ENCODE measurements at regions not wholly inside any gene's neighbourhood (a gene's known extent, or its start where the extent isn't known, plus 50 kb on each side); places are given as distances from the start of the nearest gene placed in this dataset.

DNA sequence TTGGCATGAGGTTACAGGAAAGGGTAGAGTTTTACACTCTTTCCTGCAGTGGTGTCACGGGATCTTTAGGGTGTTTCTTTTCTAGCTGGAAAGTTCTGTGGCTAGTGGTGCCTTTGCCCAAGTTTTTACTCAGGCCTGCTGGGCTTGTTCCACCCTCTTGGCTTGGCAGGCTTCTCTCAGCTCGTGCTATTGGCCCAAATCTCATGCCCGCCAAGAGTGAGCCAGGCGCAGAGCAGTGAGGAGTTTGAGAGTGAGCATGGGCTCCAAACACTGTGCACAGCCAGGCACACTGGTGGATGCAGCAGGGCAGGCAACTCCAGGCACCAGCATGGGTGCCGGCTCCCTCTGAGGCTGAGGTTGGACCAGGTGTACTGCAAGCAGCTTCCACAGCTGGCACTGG is 206.5 kb downstream of the SAMD5 start:
- DNase-seq (ENCODE audit: low read depth in 2 of 2) = no peak

DNA sequence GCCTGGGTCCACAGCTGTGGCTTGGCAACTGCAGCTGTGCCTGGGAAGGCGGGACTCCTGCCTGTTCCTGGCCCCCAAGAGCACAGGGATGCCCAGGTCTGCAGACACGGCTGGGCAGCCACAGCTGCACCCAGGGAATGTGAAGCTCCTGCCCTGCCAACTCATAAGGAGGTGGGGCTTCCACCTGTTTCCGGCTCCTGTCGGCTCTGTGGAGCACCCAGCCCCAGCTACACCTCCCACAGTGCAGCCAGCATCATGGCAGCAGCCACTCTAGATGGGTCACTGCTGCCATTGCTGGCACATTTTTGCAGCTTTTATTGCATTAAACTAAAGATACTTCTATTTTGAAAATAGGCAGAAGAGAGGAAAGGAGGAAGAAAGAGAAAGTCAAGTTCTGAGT is 207.9 kb downstream of the SAMD5 start:
- DNase-seq (ENCODE audit: low read depth in 2 of 2) = no peak

DNA sequence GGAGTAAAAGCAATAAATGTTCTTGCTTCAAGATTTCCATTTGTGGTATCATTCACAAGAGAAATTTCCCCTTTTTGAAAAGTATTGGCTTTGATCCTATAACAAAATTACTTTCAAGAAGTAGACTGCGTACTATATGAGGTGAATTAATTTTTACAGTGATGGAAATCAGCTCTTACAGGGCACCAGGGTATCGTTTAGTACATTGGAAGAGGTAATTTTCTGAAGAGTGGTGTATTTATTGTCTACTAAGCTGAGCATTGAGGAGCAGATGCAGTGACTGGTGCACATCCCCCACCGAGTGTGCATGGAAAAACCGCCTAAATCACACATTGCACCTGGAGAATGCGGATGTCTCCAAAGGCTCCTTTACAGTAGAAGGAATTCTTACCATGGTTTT is 209.5 kb downstream of the SAMD5 start:
- no peak for DNase-seq (ENCODE audit: low read depth in 2 of 2)

DNA sequence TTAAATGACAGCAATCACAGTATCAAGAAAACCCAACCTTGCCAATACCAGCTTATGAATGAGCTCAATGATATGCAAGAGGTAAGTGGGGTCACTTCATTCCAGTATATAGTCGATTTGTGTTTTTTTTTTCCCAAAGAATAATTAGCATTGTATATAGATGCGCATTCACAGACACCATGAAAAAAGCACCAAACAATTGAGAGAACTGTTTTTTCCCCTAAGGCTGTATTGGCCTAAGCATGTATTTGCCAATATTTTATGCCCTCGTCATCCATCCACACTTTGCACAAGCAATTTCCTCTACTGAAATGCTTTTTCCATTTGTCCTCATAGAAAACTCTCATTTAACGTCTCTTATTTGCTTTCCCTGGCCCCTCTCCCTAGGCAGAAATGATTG is 213.7 kb downstream of the SAMD5 start:
- no peak for DNase-seq (ENCODE audit: low read depth in 2 of 2)

DNA sequence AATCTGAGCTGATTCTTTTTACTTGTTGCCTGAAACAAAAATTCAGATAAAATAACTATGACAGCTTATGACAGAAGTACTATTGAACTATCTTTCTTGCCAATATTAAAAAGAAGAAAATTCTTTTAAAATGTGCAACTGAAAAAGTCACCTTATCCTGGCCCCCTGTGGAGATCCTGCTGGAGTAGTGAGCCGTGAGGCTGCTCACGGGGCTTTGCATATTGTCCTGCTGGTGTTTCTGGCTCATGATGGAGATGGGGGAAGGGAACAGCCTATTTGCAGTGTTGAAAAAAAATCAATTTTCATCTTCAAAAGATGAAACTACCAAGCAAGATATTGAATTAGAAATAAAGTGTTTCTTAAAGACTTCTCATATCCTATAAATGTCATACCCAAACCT is 216.0 kb downstream of the SAMD5 start:
- no peak for DNase-seq (ENCODE audit: low read depth in 2 of 2)

DNA sequence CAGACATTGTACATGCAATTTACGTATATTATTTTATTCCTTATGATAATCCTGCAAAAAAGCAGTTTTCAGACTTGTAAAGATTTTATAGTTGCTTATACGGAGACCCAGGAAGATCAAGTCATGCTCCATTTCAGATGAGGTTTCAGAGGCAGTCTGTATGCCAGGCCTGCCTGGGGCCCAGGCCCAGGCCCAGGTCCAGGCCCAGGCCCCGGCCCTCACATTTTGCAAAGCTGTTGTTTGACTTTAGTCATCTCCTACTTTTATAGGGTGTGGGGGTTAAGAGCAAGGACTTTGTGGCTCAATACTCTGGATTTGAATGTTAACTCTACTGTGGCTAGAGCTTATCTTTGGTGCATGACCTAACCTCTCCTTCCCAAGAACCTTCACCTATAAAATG is 217.9 kb downstream of the SAMD5 start:
- no peak for DNase-seq (ENCODE audit: low read depth in 2 of 2)

DNA sequence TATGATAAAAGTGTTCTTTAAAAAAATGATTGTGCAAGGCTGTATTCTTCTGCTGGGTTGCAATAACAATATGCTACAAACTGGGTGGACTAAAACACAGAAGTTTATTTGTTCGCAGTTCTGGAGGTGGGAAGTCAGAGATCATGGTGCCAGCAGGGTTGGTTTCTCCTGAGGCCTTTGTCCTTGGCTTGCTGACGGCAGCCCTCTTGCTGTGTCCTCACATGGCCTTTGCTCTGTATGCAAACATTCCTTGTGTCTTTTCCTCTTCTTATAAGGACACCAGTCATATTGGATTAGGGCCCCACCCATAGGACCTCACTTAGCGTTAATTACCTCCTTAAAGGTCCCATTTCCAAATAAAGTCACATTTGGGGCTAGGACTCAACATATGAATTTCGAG is 220.4 kb downstream of the SAMD5 start:
- DNase-seq (ENCODE audit: low read depth in 2 of 2) = no peak

DNA sequence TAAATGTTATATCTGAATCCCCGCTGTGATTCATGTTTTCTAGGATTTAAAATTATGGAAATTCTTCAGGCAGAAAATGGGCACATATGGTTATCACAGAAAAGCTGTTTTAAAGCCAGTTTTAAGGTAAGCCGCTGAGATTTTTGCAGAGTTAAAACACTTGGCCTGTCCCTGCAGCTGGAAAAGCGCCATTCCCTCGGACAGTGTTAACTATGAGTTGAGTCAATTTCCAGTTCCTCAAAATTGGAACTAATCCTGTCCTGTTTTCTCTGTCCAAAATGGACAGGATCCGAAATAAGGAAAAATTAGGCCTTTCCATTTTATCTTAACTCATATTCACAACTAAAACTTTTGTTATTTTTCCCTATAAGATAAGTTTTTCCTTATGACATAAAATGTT is 225.2 kb downstream of the SAMD5 start:
- no peak for DNase-seq (ENCODE audit: low read depth in 2 of 2)

DNA sequence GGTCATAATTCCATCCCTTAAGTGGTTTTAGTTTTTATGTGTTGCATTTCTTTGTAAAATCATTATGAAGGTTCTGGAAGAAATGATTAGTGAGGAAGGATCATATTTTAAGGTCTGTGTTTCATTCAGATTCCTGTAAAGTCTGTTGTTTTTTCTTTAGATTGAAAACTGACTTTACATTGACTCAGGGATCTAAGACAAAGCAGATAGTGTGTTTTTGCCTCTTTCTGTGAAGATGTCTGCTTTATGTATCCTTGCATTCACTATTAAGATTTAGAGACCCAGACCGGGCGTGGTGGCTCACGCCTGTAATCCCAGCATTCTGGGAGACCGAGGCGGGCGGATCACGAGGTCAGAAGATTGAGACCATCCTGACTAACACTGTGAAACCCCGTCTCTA is 225.7 kb downstream of the SAMD5 start:
- DNase-seq (ENCODE audit: low read depth in 2 of 2) = no peak

DNA sequence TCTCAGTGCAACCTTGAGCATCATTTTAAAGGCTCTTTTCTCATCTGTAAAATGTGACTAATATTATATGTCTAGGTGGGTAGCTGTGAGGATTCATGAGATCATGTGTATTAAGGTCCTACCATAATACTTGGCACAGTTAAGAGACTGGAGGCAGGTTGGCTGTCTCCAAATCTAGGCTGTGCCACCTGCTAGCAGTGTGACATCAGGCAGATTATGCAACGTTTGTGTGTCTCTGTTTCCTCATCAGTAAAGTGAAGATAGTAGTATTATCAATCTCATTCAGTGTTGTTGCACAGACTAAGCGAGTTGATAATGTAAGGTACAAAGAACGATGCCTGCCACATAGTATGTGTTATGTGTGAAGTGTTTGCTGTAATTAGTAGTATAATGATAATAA is 227.4 kb downstream of the SAMD5 start:
- no peak for DNase-seq (ENCODE audit: low read depth in 2 of 2)

DNA sequence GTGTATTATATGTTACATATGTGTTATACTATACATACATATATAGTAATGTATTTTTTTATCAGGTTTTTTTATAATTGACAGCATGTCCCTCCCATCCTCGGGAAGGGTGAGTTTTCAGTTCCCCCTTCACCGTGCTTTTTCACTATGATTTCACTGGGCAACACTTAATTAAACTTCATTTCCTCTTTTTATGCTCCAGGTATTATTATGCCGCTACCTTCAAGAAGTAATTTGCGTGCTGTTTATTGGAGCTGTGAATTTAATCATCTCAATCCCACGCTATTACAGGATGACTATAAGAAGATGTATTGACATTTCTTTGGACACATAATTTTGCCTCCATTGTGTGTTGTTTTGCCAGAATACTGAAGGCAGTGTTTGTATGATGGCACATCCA is 228.6 kb downstream of the SAMD5 start:
- no peak for DNase-seq (ENCODE audit: low read depth in 2 of 2)

DNA sequence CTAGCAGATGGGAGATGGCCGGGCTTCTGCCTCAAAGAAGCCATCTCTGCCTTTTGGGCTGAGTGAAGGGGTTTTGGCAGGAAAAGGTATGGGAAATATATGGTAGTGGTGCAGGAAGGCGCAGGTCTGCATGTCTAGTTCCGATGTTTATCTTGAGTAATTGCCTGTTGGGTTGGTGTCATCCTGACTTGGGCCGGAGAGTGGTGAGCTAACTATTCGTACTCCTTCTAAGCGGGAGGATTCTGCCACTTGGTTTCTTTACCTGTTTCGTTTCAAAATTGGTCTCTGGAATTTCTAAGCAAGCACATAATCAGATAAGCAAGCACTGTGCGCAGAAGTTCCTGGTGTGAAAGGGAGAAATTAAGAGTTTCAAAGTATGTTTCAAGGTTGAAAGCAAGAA is 229.6 kb downstream of the SAMD5 start:
- DNase-seq (ENCODE audit: low read depth in 2 of 2) = no peak

DNA sequence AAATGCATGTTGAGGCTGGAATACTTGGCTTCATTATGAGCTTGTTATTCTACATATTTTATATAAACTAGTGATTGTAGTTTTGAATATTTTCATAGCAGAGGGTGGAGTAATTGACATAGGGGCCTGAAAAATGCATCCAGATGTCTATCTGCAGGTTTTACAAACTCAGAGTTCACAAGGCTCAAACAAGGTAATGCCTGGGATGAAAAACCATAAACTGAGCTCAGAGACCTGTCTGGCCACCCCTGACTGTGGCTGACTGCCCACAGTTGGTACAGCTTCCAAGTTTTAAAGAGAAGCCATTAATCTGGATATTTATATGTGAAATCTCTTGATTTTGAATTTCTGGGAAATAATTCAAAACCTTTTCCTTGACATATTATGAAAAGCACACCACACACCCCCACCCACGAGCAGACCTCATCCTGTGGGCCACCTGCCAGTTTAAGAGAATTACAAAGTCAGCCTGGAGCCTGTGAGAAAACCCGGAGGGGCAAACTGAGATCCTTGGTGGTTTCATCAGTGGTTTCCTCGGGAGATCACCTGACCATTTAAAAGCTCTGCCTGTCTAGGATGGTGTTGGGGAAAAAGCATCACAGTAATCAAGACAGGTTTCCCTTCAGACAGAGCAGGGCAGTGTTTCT is 230.1 kb downstream of the SAMD5 start:
- DNase-seq (ENCODE audit: low read depth in 2 of 2) = no peak

DNA sequence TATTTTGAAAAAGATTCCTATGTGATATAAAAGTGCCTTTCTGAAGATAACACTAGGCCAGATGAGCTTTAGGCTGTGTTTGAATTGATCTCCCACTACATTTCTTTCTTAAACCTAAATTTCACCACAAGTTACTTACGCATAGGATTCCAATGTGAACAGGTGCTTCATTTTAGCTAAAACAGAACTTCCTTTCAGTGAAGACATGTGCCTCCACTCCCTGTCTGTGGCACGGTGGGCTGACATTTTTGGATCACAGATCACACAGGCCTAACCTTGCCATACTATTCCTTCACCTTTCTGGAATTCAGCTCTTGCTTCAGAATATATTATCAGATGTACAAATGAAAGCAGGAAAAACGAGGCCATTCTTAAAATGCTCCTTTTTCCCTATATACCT is 231.8 kb downstream of the SAMD5 start:
- no peak for DNase-seq (ENCODE audit: low read depth in 2 of 2)

DNA sequence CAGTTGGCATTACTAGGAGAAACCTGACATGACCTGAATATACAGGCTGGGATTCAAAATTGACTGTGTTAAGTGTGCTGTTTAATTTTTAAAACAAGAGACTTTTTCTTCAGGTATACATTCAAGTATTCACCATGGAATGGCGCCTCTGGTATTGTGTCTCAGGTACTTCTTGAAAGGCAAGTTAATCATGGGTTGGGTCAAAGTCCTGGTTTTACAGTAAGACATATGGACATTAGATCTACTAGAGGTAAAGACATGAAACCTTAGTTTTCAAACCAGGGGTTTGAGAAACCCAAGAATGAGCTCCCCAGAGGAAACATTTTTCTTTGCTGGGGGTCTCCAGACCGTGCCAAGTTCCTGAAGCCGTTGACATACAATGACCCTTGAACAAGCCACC is 232.4 kb downstream of the SAMD5 start:
- no peak for DNase-seq (ENCODE audit: low read depth in 2 of 2)

DNA sequence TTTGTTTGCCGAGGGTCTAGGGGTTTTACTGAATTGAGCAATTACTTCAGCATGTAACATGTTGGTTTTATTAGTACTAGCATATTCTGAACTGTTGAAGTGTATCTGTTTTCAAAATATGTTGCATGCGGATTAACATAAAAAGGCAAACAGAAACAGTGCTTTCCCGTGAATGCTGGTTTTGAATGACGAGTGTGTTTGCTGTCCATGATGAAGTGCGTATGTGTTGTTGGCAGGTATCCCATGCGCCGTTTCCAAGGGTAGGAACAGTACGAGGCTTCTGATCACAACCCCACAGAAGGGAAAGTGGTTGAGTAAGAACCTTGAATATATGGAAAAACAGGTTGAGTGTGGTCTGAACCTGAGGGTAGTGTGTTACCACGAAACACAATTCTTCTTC is 232.9 kb downstream of the SAMD5 start:
- no peak for DNase-seq (ENCODE audit: low read depth in 2 of 2)

DNA sequence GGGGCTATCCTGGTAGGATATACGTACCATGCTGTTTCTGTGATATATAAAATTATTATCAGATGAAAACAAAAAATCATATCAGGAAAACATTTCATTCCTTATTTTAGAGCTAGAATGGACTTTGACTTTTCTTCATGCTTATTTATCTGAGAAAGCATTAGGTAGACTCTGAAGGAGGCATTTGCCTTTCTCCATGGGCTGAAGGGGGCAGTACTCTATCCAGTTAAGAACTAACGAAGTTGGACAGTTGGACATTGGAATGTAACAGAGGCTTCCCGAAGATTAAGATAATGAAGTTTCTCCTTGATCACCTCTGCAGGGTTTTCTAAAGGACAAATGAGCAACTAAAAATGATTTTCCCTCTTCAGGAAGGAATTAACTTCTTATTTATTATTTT is 233.9 kb downstream of the SAMD5 start:
- DNase-seq (ENCODE audit: low read depth in 2 of 2) = no peak

DNA sequence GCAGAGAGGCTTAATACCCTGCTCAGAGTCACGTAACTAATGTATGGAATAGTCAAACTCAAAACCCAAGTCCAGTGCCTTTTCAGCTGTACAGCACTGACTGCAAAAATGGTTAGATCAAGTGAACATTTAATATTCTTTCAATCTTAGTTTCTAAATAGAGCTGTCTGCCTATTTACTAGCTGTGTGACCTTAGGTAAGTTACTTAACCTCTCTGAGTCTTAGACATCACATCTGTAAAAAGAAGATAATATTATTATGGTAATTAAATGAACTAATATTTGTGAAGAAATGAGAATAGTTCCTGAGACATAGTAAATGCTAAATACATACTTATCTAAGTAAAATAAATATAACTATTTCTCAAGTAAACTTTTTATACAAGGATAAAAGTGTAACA is 235.5 kb downstream of the SAMD5 start:
- no peak for DNase-seq (ENCODE audit: low read depth in 2 of 2)

DNA sequence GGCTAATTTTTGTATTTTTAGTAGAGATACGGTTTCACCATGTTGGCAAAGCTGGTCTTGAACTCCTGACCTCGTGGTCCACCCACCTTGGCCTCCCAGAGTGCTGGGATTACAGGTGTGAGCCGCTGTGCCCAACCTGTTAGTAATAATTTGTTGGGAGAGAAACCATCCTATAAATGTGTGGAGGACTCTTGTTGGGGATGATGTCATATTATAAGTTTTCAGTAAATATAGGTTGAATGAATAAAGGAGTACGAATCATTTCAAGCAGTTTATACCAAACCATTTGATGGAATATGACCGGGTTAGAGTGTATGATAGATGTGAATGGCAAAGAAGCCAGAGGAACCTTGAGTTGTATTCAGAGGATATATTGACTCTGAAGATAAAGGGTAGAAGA is 240.8 kb downstream of the SAMD5 start:
- DNase-seq (ENCODE audit: low read depth in 2 of 2) = no peak

DNA sequence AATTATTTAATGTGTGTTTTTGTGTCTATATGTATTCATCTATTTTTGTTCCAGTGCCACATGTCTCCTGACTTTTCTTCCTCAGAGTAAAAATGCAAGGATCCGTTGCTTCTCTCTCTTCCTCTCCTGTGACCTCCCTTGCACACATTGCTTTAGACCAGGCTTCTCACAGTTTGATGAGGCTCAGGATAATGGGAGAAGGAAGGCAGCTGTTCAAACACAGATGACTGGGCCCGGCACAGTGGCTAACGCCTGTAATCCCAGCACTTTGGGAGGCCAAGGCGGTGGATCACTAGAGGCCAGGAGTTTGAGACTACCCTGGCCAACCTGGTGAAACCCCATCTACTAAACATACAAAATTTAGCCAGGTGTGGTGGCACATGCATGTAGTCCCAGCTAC is 241.9 kb downstream of the SAMD5 start:
- no peak for DNase-seq (ENCODE audit: low read depth in 2 of 2)

DNA sequence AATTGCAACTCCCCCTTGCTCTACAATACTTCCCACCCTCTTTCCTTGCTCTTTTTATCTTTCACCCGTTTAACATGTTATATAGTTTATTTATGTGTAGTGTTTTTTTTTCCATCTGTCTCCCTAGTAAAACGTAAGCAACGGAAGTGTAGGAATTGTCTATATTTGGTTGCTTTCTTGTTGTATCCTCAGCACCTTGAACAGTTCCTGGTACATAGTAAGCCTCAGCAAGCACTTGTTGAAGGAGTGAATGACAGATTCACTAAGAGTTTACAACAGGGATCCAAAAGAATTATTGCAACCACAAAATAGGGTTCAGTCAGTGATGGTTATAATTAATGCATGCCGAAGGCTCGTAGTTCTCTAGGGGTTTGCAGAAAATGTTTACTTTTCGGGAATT is 242.7 kb downstream of the SAMD5 start:
- DNase-seq (ENCODE audit: low read depth in 2 of 2) = no peak

DNA sequence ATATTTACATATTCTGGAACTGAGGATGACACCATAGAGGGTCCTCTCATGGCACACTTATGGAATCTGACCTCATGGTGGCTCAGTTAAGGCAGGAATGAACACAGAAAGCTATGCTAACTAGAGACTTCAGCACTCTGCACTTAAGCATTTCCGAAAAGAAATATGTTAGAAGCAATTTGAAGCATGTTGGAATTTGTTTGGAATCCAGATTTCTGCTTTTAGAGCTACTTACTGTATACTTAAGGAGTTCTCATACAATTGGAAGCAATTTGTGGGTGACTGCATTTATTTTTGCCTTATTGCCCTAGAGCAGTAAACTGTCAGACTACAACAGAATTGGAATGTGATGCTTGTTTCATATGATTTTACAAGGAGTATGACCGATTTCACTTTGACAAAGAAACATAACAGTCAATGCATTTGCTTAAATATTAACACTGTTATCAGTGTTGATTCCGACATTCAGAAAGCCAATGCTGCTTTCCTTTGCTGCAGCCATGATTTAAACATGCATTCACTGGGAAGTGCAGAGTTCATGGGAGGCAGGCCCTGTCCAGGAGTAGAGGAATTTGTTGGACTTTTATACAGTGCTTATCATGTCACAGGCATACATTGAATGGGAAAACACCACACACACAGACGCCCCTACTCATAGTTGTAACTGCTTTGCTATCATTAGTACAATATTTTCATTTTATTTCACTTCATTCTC is 244.4 kb downstream of the SAMD5 start:
- no peak for DNase-seq (ENCODE audit: low read depth in 2 of 2)

DNA sequence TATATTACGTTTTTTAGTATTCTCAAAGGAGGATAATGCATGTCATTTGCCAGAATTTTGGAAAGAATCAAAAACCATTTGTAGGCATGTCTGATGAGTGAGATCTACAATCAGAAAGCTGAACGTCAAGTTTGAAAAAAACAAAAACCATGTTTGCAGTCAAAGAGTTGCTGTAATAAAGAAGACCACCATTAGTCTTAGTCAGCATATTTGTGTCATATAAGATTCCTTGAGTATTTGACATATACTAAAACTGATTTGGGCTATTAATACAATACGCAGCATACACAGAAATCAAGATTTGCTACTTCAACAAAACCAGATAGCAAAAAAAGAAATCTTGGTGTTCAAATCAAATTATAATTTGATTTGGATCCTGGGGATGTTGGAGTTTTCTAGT is 247.5 kb downstream of the SAMD5 start:
- DNase-seq (ENCODE audit: low read depth in 2 of 2) = no peak

DNA sequence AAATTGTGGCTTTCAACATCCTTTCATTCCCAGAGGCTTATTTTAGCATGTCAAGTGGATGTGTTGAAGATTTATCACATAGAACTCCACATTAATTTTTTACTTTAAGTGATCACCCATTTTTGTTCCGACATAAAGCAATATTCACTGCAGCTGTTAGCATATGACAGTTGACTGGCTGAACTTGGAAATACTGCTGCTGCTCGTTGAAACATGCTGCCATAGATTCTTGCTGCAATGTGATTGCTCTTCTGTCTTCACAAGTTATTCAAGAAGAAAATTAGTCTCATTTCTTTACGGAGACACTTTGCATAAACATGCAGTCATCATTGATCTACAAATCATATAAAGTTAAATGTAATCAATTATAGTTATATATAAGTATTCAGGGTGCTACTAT is 248.4 kb downstream of the SAMD5 start:
- DNase-seq (ENCODE audit: low read depth in 2 of 2) = no peak

Data from stimulated activated CD4-positive, alpha-beta T cell treated with anti-CD3 and anti-CD28 coated beads, Interleukin-15, amount 100 ng/mL, for 48 hours (primary cell).